H1 (cell line): ENCODE measurements at regions not wholly inside any gene's neighbourhood (a gene's known extent, or its start where the extent isn't known, plus 50 kb on each side); places are given as distances from the start of the nearest gene placed in this dataset.

Source experiments
- CTCF ChIA-PET: fragments of 300-600 bp; sonication (Branson Sonifier 250); formaldehyde crosslinking; loops from one replicate; lab custom pipeline; 2021; ENCODE audit not compliant: partially characterized antibody; lab: Charles Lee
- POLR2A ChIA-PET: fragments of 300-600 bp; sonication (Branson Sonifier 250); formaldehyde crosslinking; loops from one replicate; lab custom pipeline; 2021; ENCODE audit warnings: inconsistent platforms; ENCODE audit not compliant: partially characterized antibody; lab: Charles Lee
- DNase-seq, 2 experiments: peaks; one replicate each; pipeline versions ENCODE4 v3.0.0 to v3.0.0-alpha.2; 2010 to 2022; ENCODE audit warnings: low spot score in 2 of 2, low read depth in 1 of 2, mixed read lengths in 1 of 2
- FAIRE-seq: peaks from 2 replicates; lab custom pipeline; 2011; peaks lifted over from hg19 to GRCh38; lab: Jason Lieb, UNC
- H2AFZ ChIP-seq: 2 replicates; pipeline ENCODE4 v1.8.1; 2012; ENCODE audit warnings: low read length, inconsistent platforms
- H2AK5ac ChIP-seq: 2 replicates; pipeline ENCODE4 v1.6.1; 2013; ENCODE audit warnings: low read depth, low read length
- H2BK120ac ChIP-seq: replicated peaks from 2 replicates; pipeline ENCODE3; 2013; ENCODE audit warnings: low read depth, low read length, inconsistent platforms
- H2BK12ac ChIP-seq: 2 replicates; pipeline ENCODE4 v1.6.1; 2013; ENCODE audit warnings: low read depth, low read length
- H2BK15ac ChIP-seq: 2 replicates; pipeline ENCODE4 v1.6.1; 2013; ENCODE audit warnings: low read length
- H2BK20ac ChIP-seq: 2 replicates; pipeline ENCODE4 v1.6.1; 2013; ENCODE audit warnings: low read length
- H2BK5ac ChIP-seq: 2 replicates; pipeline ENCODE4 v1.6.1; 2013; ENCODE audit warnings: low read depth, low read length
- H3K14ac ChIP-seq: 2 replicates; pipeline ENCODE4 v1.6.1; 2013; ENCODE audit warnings: inconsistent platforms; ENCODE audit not compliant: insufficient read length
- H3K18ac ChIP-seq: 2 replicates; pipeline ENCODE4 v1.6.1; 2013; ENCODE audit warnings: low read length; ENCODE audit errors: extremely low read depth
- H3K23ac ChIP-seq: 2 replicates; pipeline ENCODE4 v1.6.1; 2013; ENCODE audit warnings: inconsistent platforms; ENCODE audit not compliant: insufficient read length
- H3K23me2 ChIP-seq: 2 replicates; pipeline ENCODE4 v1.6.1; 2013; ENCODE audit warnings: low read depth, low read length
- H3K27ac ChIP-seq: 2 replicates; pipeline ENCODE4 v1.6.1; 2011; ENCODE audit warnings: low read depth, low read length, inconsistent platforms
- H3K27me3 ChIP-seq, 4 experiments: replicated peaks in 1 of 4; 1 replicate in 1 of 4; 2 replicates in 3 of 4; pipeline versions ENCODE4 v1.6.1 to v1.8.1; 2011 to 2013; ENCODE audit warnings: low read length in 3 of 4, mild to moderate bottlenecking in 3 of 4, inconsistent platforms in 2 of 4, mixed read lengths in 2 of 4, moderate library complexity in 1 of 4; ENCODE audit not compliant: control insufficient read depth in 3 of 4, insufficient read depth in 3 of 4; ENCODE audit errors: extremely low read depth in 1 of 4
- H3K36me3 ChIP-seq, 4 experiments: 2 replicates each; pipeline versions ENCODE4 v1.6.1 to v1.8.1; 2011 to 2013; ENCODE audit warnings: mild to moderate bottlenecking in 4 of 4, low read length in 3 of 4, moderate library complexity in 2 of 4, control low read depth in 1 of 4, inconsistent platforms in 1 of 4; ENCODE audit not compliant: insufficient read depth in 4 of 4, control insufficient read depth in 2 of 4
- H3K4ac ChIP-seq: replicated peaks from 2 replicates; pipeline ENCODE3; 2013; ENCODE audit warnings: low read length, low read depth, mixed read lengths, inconsistent platforms; ENCODE audit not compliant: insufficient read length
- H3K4me1 ChIP-seq, 4 experiments: replicated peaks in 1 of 4; 1 replicate in 1 of 4; 2 replicates in 3 of 4; pipeline versions ENCODE4 v1.6.1 to v1.8.1; 2011 to 2013; ENCODE audit warnings: low read length in 3 of 4, inconsistent platforms in 2 of 4, mixed read lengths in 1 of 4; ENCODE audit not compliant: insufficient read depth in 4 of 4, control insufficient read depth in 3 of 4
- H3K4me2 ChIP-seq, 2 experiments: 2 replicates each; pipeline versions ENCODE4 v1.6.1 to v1.8.1; 2011 to 2013; ENCODE audit warnings: low read depth in 2 of 2, low read length in 2 of 2, control low read depth in 1 of 2, inconsistent platforms in 1 of 2, mild to moderate bottlenecking in 1 of 2; ENCODE audit not compliant: insufficient read depth in 1 of 2
- H3K4me3 ChIP-seq, 4 experiments: fragments of 200-600, 300-600 bp in 1 of 4; sonication (generic), shearing (Covaris generic), sonication (Bioruptor Twin) in 1 of 4; 2 replicates each; pipeline versions ENCODE4 v1.5.1 to v1.8.1; 2011 to 2016; ENCODE audit warnings: low read length in 4 of 4, low read depth in 3 of 4, control low read depth in 2 of 4, inconsistent platforms in 2 of 4, mild to moderate bottlenecking in 2 of 4, mixed read lengths in 1 of 4, moderate library complexity in 1 of 4; ENCODE audit not compliant: insufficient read depth in 2 of 4; ENCODE audit errors: extremely low read depth in 1 of 4
- H3K56ac ChIP-seq: replicated peaks from 2 replicates; pipeline ENCODE3; 2013; ENCODE audit warnings: low read depth, mild to moderate bottlenecking, mixed read lengths, low read length, inconsistent platforms; ENCODE audit not compliant: insufficient read length
- H3K79me1 ChIP-seq: 2 replicates; pipeline ENCODE4 v1.6.1; 2013; ENCODE audit warnings: low read depth, low read length, control low read depth
- H3K79me2 ChIP-seq, 2 experiments: 2 replicates each; pipeline versions ENCODE4 v1.6.1 to v1.8.1; 2012 to 2013; ENCODE audit warnings: low read length in 2 of 2, mild to moderate bottlenecking in 2 of 2, inconsistent platforms in 1 of 2; ENCODE audit not compliant: insufficient read depth in 2 of 2, control insufficient read depth in 1 of 2
- H3K9ac ChIP-seq, 4 experiments: replicated peaks in 1 of 4; 1 replicate in 1 of 4; 2 replicates in 3 of 4; pipeline versions ENCODE4 v1.6.1 to v1.8.1; 2011 to 2013; ENCODE audit warnings: low read depth in 3 of 4, low read length in 3 of 4, control low read depth in 2 of 4, mild to moderate bottlenecking in 2 of 4, moderate library complexity in 2 of 4, inconsistent platforms in 1 of 4; ENCODE audit errors: extremely low read depth in 1 of 4
- H3K9me3 ChIP-seq, 2 experiments: 2 replicates each; pipeline versions ENCODE4 v1.6.1 to v1.8.1; 2012 to 2013; ENCODE audit warnings: mild to moderate bottlenecking in 2 of 2, moderate library complexity in 2 of 2, control low read depth in 1 of 2, inconsistent platforms in 1 of 2, low read depth in 1 of 2, low read length in 1 of 2, mixed read lengths in 1 of 2; ENCODE audit not compliant: insufficient read depth in 2 of 2
- H4K20me1 ChIP-seq, 2 experiments: replicated peaks in 1 of 2; 2 replicates each; pipeline versions ENCODE3 to v1.8.1; 2011 to 2013; ENCODE audit warnings: inconsistent platforms in 2 of 2, low read length in 2 of 2, mild to moderate bottlenecking in 1 of 2; ENCODE audit not compliant: insufficient read depth in 2 of 2, control insufficient read depth in 1 of 2
- H4K5ac ChIP-seq: 2 replicates; pipeline ENCODE4 v1.6.1; 2013; ENCODE audit warnings: low read length, low read depth, mixed read lengths, inconsistent platforms; ENCODE audit not compliant: insufficient read length
- H4K8ac ChIP-seq: 2 replicates; pipeline ENCODE4 v1.8.0; 2013; ENCODE audit warnings: mild to moderate bottlenecking, moderate library complexity, low read length, inconsistent platforms; ENCODE audit not compliant: insufficient read depth; ENCODE audit errors: extremely low read depth
- H4K91ac ChIP-seq: replicated peaks from 2 replicates; pipeline ENCODE3; 2013; ENCODE audit warnings: low read length, mixed read lengths, inconsistent platforms; ENCODE audit not compliant: insufficient read length
- HDAC2 ChIP-seq, 2 experiments: fragments of 300-600 bp in 1 of 2; sonication (generic) in 1 of 2; IDR thresholded peaks; 2 replicates each; pipeline ENCODE4 v1.6.1; 2011 to 2012; ENCODE audit warnings: low read depth in 2 of 2, low read length in 2 of 2, mild to moderate bottlenecking in 2 of 2, moderate library complexity in 2 of 2, borderline replicate concordance in 1 of 2, inconsistent platforms in 1 of 2
- NANOG ChIP-seq: IDR thresholded peaks from 2 replicates; pipeline ENCODE4 v1.6.1; 2011; ENCODE audit warnings: low read length, low read depth, mild to moderate bottlenecking, inconsistent platforms; ENCODE audit not compliant: insufficient read depth, poor library complexity, severe bottlenecking
- SIX5 ChIP-seq: IDR thresholded peaks from 2 replicates; pipeline ENCODE4 v1.6.1; 2011; ENCODE audit warnings: mild to moderate bottlenecking, low read depth, low read length
- SP2 ChIP-seq: IDR thresholded peaks from 2 replicates; pipeline ENCODE4 v1.6.1; 2012; ENCODE audit warnings: mild to moderate bottlenecking, low read length, inconsistent platforms
- SP4 ChIP-seq: IDR thresholded peaks from 2 replicates; pipeline ENCODE4 v1.6.1; 2012; ENCODE audit warnings: low read length, inconsistent platforms
- WGBS, 2 experiments: shearing (Covaris generic) in 1 of 2; methylation state at CpG; one replicate each; pipeline versions ENCODE4 v1.1.6 to v1.1.7; 2013 to 2015; ENCODE audit warnings: low lambda C conversion rate in 2 of 2, mixed read lengths in 2 of 2, inconsistent platforms in 1 of 2, low coverage in 1 of 2, missing lambda C conversion rate in 1 of 2; ENCODE audit not compliant: insufficient replicate concordance in 2 of 2, insufficient coverage in 1 of 2, insufficient read length in 1 of 2; ENCODE audit errors: extremely low coverage in 1 of 2, missing lambda C conversion rate in 1 of 2; 5-methylcytosine and 5-hydroxymethylcytosine counted together

GRCh38 chr6:121724576-121724975, 289.1 kb downstream of the GJA1 start:
- Histone ChIP-seq H2BK20ac (no peak overlapping the region), H3K4me1 (no peaks in the 10 kb centered on the region), H3K9me3 (peaks cover 8 to 10% of the 10 kb centered on the region in 2 experiments; a peak in 3 of 4 replicates), H3K79me2 (no peaks in the 10 kb centered on the region), H3K18ac (no peak overlapping the region), H2AFZ (no peak overlapping the region), H4K20me1 (no peaks in the 10 kb centered on the region), H3K23ac (no peak overlapping the region), H3K36me3 (no peaks in the 10 kb centered on the region; a peak in 2 of 8 replicates), H4K5ac (no peak overlapping the region), H3K4ac (no peak overlapping the region), H3K4me2 (no peak overlapping the region), H3K23me2 (no peaks in the 10 kb centered on the region), H3K27me3 (no peaks in the 10 kb centered on the region), H3K27ac (no peak overlapping the region), H2BK15ac (no peak overlapping the region), H4K8ac (no peak overlapping the region)
- DNase-seq (no peak), FAIRE-seq (no peak)
- ChIA-PET POLR2A (no interaction called here), CTCF (interaction anchor here (1.3 kb wide), 1 partner anchor 13 kb away, joined by 3 read pairs; no protein-coding TSS in a partner anchor)
- no peak for TF ChIP-seq HDAC2 (IDR thresholded peaks at IDR 0.05; ENCODE audit: borderline replicate concordance in 1 of 2, low read depth in 2 of 2, low read length in 2 of 2)
- no peak for TF ChIP-seq NANOG
- TF ChIP-seq SP4 = no peak
- TF ChIP-seq SIX5 = no peak
- TF ChIP-seq SP2 = no peak
- TF ChIP-seq, all 59 proteins: peak for 0
- Histone ChIP-seq H3K14ac (no peak overlapping the region), H4K91ac (no peak overlapping the region), H2AK5ac (no peak overlapping the region), H3K79me1 (no peaks in the 10 kb centered on the region), H2BK12ac (no peak overlapping the region), H3K9ac (no peak overlapping the region), H2BK120ac (no peak overlapping the region), H2BK5ac (no peak overlapping the region), H3K4me3 (no peak overlapping the region), H3K56ac (no peak overlapping the region)
- WGBS, 2 experiments = 88% methylated on average over 2 of the region's 2 CpGs; no CpG with 5 or more reads in 1 of the 2 experiments
